ENCODE measurements at regions not wholly inside any gene's neighbourhood (a gene's known extent, or its start where the extent isn't known, plus 50 kb on each side); places are given as distances from the start of the nearest gene placed in this dataset.
"Not testable (repeated sequence)": the region's sequence is repeated elsewhere in the genome, so short reads cannot be mapped to it uniquely, and the experiment has no call there.

GRCh38 chr9:95573463-95573862 is 56.7 kb upstream of the PTCH1 start:
- no peak for DNase-seq

DNA sequence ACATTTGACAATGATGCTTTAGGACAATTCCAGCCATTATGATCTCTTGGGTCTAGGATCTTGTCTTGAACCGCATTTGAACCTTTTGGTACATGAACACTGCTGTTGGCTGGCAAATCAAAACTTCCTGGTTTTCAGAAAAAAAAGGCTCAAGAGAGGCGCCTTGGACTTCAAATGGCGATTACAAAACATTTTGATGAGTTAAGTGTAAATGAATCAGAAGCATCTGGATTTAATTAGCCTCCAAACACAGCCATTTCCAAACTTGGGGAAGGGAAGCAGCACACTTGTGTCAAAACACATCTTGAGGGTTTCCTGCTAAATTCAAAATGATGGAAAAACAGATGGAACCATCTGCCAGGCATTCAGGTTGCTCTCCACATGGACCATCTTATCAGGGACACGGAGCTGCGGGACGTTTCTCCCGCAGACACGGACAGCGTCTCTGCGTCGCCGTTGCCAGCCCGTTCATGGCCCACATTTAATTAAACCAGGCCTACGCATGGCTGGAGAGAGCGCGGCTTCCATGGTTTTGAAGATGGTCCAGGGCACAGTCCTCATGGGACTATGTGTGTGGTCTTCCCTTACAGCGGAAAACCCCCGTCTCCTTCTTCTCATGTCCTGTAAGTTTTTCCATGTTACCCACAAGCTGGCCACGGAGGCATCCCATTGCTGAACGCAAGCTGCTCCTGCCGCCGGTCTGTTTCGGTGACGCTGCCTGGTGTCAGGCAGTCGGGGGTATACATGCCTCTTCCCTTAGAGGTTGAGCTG is 55.8 kb upstream of the PTCH1 start:
- no peak for DNase-seq

DNA sequence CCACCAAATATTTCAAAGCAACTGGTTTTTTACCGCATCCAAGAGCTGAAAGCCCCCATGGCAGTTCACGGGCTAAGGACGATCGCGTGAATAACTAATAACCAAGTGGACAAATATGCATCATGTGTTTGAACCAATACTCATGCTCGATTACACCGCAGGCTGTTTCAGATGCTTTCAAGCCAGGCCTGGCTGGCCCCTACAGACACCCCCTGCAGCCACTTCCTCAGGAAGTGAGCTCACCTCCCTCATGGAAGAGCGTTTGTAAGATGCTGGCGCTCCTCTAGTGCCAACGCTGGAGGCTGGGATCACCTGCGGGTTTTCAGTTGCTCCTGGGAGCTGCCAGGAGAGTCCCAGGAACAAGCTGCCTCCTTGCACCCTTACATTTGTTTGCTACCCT is 53.9 kb upstream of the PTCH1 start:
- DNase-seq = no peak

- no peak for DNase-seq
Observed at GRCh38 chr9:95570150-95570549, 53.4 kb upstream of the PTCH1 start.

- DNase-seq = not testable (repeated sequence)
Observed at GRCh38 chr9:95568735-95569134, 52.0 kb upstream of the PTCH1 start.

All from amniotic stem cell (primary cell).